ENCODE measurements at regions not wholly inside any gene's neighbourhood (a gene's known extent, or its start where the extent isn't known, plus 50 kb on each side); places are given as distances from the start of the nearest gene placed in this dataset.

DNA sequence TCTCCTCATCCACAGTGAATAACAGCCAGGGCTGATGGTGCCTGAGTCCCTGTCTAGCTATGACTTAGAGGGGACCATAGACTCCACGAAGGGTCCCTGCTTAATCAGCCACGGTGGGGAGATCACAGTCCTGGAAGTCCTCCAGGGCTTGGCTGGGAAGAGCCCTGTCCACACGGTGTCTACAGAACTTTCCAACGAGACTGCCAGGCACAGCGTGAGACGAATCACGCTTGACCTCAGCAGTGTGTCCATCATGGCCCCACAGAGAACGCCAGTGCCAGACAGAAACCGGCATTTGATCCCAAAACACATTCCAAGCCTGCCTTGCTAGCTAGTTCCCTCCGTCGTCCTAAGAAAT lies 143.4 kb downstream of the CRYBB2 start (continued):
- TF ChIP-seq, protein P1, sequence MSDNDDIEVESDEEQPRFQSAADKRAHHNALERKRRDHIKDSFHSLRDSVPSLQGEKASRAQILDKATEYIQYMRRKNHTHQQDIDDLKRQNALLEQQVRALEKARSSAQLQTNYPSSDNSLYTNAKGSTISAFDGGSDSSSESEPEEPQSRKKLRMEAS (IDR thresholded peaks at IDR 0.05) = no peak
- TF ChIP-seq SUZ12 (IDR thresholded peaks at IDR 0.05; ENCODE audit: low read length) = no peak

Measured in H1 (cell line).